ENCODE measurements at regions not wholly inside any gene's neighbourhood (a gene's known extent, or its start where the extent isn't known, plus 50 kb on each side); places are given as distances from the start of the nearest gene placed in this dataset.
"Not testable (repeated sequence)": the region's sequence is repeated elsewhere in the genome, so short reads cannot be mapped to it uniquely, and the experiment has no call there.

DNA sequence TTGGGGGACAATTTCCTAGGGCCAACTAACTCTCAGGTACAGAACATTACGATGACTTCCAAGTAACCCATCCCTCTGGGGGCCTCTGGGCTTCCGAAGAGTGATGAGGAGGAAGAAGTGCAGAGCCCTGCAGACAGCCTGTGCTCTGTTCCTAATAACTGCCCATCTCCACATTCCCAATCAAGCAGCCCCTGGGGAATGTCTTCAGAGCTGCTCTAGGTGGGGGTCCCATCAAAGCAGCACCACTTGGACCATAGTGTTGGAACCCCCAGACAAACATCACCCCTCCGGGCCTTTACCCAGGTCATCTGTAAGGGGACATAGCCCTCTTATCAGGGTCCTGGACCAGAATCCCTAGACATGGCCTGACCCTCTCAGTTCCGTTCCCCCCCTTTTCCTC is 357.3 kb downstream of the NPHP4 start:
- DNase-seq (ENCODE audit: low read depth) = no peak

DNA sequence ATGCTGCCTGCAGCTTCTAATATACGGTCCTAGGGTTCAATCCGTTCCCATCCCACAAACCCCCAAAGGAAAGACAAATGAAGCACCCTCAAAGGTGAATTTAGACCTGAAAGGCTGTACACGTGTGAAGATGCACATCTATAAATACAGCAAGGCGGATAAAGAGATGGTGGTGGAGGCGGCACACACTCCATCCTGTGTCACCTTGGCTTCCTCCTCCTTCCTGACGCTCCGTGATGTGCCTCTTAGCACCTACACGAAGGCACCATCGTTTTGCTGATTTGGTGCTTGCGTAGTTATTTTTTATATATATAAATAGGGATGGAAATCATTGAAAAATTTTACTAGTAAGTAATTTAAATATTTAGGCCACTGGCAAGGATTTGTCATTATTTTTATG is 359.4 kb downstream of the NPHP4 start:
- no peak for DNase-seq (ENCODE audit: low read depth)

DNA sequence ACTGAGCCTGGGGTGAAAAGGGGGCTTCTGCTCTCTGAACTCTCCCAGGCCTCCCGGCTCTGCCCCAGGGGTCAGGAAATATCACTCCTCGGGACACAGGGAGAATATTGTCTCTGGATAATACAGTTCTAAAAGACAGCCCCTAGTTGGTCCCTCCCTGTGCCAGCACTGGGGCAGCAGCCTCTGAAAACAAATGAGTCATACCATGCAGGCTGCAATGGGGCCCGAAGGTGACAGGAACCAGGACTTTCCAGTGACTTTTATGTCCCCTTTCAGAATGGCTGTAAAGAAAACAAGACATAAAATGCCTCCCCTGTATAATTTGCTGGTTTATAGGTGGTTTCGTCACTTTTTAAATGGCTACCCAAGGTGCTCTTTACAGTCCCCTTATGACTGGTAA is 360.0 kb downstream of the NPHP4 start:
- no peak for DNase-seq (ENCODE audit: low read depth)

DNA sequence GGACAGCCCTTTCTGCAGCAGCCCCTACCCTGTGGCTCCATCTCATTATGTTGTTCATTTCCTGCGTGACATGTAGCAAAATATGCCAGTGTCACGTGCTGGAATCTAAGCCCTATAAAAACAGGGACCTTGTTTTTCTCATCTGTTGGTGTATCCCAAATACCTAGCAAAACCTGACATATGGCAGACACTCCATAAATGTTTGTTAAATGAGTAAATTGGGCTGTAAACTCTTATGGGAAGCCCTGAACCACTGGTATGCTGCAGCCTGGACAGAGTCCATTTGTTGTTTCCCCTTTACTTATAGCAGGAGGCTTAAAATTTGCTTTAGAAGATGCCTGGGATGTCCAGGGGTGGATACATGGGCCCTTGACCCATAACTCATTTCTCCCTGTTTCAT is 363.8 kb downstream of the NPHP4 start:
- no peak for DNase-seq (ENCODE audit: low read depth)

DNA sequence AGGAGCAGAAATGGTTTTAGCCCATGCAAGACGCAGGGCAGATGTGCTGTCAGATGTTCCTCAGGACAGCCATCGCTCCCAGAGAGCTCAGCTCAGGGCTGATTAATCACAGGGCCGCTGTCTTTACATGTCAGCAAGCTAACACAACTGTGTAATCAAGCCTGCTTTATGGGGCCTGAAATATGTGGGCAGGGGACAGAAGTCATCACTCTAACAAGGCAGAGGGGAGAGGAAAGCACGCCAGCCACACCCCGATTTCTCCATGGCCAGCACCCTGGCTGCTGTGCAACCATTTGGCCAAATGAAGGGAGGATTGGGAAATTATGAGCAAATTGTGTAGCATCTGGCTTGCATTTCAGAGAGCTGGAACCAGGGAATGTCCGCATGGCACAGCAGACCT is 368.8 kb downstream of the NPHP4 start:
- DNase-seq (ENCODE audit: low read depth) = no peak

DNA sequence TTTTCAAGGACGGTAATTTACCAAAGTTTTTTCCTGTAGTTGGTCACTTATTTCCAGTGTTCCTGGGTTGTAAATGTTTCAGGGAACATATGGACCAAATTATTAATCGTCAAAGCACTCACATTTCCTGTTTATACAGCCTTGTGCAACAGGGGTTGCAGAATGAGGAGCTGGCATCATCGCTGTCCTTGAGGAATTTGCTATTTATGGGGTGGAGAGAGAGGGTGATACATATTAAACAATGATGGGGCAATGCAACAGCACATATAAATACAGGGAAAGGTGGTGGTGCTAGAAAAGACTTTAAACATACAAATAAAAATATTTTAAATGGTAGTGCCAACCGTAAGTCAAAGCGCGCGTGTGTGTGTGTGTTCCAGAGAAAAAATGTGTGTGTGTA is 369.8 kb downstream of the NPHP4 start:
- no peak for DNase-seq (ENCODE audit: low read depth)

DNA sequence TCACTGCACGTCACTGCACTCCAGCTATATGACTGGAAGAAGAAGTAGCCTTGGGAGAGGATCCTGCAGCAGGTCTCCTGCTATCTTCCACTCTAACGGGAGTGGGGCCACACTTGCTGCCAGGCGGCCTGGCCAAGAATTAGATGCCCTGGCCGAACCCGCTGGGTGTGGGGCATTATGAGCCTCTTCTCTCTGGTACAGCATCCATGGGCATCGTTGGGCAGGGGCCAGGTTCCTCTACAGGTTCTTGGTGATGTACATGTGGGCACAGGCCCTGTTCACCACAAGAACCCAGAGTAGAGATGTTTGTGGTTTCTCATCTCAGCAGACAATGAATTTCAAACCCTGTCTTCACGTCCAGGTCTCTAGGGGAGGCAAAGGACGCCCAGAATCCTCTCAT is 370.5 kb downstream of the NPHP4 start:
- DNase-seq (ENCODE audit: low read depth) = no peak

DNA sequence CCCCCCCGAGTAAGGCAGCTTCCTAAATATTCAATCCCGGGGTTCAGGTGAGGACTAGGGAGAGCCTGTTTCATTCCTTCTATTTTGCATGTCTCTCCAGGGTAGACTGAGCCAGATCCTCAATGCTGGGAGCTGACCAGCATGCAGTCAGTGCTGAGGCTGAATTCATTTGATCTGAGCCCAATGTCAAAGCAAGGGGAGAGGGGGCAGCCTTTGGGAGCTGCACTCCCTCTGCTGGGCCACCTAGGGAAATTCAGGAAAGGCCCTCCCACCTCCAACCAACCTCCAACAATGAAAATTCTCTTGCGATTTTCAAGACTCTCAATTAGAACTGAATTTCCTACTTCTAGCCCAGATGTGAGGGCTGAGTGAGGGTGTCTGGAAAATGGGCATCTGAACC is 371.2 kb downstream of the NPHP4 start:
- no peak for DNase-seq (ENCODE audit: low read depth)

DNA sequence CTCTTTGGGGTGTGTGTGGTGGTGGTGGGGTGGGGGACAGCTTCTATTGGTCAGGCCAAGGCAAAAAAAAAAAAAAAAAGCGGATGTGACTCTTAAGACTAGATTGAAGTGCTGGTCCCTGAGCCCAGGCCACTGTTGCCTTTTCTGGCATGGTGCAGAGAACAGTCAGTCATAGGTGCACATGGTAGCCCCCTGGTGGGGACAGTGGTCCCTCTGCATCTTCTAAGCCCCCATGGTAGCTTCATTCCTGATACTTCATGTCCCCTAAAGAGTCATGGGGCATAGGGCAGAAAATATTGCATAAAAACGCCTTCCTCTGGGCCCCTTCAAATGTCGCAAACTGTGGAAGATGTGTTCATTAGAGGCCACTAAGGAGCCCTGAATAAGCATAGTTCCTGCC is 371.8 kb downstream of the NPHP4 start:
- DNase-seq (ENCODE audit: low read depth) = no peak

DNA sequence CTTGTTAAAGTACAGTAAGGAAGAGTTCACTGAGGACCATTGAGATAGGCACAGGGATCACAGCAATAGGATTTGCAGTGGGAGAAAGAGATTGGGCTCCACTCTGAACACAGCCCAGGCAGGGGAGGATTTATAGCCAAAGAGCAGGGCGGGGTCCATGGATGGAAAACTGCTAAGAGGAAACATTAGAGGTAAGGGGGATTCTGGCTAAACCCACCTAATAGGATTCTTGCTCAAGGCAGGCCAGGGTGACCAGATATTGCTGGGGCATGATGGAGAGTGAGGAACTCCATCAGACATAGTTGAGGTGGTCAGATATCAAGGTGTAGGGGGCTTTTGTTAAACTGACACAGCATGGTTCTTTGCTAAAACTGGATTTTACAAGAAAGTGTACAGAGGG is 372.8 kb downstream of the NPHP4 start:
- DNase-seq (ENCODE audit: low read depth) = no peak

DNA sequence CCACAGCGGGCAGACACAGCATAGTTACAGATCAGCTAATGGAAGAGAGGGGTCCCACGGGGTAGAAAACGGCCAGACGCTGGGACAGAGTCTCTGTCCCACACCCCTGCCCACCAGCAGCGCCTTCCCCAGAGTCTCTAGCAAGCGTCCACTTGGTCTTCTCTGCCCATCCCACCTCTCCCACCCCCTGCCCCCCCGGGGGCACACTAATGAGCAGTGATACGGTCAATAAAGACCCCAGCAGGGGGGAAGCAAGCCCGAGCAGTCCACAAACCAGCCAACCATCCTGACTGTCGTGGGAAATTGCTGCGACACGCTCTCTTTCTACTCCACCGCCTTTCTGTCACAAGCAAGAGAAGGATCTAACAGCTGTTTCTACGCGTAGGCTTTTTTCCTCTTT is 374.7 kb downstream of the NPHP4 start:
- DNase-seq (ENCODE audit: low read depth) = no peak

DNA sequence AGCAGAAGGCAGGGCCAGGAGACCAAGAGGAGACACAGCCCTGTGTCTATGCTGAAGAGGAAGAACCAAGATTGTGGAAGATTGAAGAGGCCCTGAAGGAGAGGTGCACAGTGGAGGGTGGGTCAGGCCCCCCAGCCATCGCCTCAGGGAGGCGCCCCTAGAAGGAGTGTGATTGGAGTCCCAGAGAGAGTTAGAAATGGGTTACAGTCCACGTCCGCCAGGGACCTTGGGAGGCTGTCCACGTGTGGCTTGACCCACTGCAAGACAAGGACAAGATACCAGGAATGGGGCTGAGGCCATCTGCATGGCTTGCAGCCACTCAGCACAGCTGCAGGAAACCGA is 375.1 kb downstream of the NPHP4 start:
- DNase-seq (ENCODE audit: low read depth) = no peak

DNA sequence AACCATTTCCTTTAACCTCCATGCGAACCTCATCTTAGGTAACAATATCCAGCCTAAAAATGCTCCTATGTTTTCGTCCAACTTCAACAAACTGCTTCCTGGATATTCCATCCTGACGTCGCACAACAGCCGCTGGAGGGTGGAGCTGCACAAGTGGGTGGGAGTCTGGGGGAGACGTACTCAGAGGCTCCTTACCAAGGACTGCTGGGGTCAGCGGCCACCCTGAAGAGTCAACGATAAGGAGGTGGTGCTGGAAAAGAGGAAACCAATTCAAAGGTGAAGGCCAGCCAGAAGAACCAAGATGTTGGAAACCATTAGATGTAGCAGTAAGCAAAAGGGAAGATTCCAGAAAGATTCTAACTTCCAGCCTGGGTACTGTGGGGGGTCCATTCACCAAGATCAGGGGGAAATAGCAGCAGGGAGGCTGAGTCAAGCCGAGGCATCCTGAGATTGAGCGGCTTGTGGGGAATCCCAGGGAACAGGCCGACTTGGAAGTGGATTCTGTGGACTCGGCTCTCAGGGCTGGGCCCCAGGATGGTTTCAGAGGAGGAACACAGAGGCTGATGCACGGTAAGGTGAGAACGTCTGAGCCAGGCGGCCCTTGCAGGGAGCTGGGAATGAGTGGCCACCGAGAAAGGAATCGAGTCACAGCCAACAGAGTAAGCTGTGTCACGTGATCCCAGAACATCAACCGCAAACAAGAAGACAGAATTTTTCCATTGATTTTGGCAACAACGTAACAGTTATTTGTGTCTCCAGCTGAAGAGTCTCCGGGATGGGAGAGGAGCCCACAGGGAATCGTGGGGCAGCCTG is 375.7 kb downstream of the NPHP4 start:
- DNase-seq (ENCODE audit: low read depth) = no peak

DNA sequence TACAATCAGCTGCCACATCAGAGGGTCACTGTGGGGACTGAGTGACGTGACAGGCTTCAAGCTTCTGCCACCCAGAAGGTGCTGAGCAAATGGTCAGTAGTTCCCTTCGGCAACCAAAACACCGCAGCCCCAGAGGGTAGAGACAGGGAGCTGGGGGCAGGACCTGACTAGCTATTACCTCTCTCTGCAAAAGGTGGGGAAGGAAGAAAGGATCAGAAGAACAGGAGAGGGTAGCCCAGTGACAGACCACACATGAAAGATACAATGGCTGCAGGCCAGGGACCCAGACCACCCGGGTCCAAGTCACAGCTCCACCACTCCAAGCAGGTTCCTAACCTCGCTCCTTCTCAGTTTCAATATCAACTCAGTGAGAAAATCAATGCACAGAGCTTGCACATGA is 377.1 kb downstream of the NPHP4 start:
- DNase-seq (ENCODE audit: low read depth) = no peak

DNA sequence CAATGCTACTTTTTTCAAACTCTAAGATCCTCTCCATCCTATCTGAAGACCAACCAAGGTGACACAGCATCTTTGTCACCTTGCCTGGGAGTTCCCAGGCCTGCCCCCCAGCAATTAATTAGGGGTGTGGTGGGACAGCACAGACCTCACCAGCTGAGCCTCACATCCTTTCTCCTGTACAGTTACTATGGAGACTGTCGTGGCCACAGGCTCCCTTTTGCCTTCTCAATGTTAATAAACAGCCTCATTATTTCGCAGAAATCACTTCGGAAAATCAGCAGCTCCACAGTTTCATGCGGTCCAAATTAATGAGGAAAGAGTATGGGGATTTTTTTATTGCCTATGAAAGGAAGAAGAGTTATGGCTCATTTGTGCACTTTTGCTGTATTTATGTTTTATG is 378.3 kb downstream of the NPHP4 start:
- DNase-seq (ENCODE audit: low read depth) = no peak

DNA sequence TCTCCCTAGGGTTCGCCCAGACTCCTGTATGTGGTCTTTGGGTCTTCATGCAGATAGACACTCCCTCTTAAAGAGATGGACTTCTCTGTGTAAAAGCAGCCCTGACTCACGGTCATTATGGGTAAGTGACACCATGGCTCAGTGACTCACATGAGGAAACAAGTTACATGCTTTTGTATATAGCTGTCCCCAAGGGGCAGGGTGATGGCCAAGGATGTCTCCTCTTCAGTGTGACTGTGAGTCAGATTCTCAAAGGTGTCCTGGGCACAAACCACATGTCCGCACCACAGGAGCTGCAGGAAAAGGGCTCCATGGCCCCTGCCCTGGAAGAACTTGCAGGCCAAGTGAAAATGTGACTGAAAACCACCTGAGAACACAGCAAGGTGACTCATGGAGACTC is 380.4 kb downstream of the NPHP4 start:
- DNase-seq (ENCODE audit: low read depth) = no peak

DNA sequence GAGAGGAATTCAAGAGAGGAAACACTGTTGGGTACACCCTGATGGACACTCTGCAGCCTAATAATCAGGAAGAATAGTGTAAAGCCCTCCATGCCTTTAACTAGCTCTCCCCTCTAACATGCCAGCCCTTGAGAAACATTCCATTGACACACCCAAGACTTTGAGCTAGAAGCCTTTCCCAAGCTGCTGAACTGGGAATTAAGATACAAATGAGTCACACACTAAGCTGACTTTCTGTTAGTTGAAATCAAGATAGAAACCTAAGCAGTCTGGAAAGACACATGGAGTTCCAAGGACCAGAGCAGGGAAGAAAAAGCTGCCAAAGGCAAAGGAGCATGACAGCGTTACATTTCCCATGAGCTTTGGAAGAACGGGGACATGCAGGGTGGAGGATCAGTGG is 380.8 kb downstream of the NPHP4 start:
- no peak for DNase-seq (ENCODE audit: low read depth)

DNA sequence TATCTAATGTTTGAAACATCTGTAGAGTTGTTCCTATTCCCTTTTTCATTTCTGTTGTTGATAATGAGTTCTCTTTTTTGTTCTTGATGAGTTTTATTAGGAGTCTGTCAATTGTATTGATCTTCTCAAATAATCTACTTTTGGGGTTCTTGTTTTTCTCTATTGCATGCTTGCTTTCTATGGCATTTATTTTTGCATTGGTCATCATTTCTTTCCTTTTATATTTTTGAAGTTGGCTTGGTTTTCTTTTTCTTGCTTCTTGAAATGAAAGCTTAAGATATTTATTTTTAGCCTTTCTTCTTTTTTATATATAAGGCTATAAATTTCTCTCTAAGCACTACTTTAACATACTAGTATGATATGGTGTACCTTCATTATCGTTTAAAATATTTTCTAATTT is 381.8 kb downstream of the NPHP4 start:
- no peak for DNase-seq (ENCODE audit: low read depth)

DNA sequence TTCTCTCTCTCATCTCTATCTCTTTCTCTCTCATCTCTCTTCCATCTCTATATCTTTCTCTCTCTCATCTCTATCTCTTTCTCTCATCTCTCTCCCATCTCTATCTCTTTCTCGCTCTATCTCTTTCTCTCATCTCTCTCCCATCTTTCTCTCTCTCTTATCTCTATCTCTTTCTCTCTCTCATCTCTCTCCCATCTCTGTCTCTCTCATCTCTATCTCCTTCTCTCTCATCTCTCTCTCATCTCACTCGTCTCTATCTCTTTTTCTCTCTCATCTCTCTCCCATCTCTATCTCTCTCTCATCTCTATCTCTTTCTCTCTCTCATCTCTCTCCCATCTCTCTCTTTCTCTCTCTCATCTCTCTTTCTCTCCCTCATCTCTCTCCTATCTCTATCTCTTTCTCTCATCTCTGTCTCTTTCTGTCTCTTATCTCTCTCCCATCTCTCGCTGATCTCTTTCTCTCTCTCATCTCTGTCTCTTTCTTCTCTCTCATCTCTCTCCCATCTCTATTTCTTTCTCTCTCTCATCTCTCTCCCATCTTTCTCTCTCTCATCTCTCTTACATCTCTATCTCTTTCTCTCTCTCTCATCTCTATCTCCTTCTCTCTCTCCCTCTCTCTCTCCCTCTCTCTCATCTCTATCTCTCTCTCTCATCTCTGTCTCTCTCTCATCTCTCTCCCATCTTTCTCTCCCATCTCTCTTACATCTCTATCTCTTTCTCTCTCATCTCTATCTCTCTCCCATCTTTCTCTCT is 388.7 kb downstream of the NPHP4 start:
- no peak for DNase-seq (ENCODE audit: low read depth)

DNA sequence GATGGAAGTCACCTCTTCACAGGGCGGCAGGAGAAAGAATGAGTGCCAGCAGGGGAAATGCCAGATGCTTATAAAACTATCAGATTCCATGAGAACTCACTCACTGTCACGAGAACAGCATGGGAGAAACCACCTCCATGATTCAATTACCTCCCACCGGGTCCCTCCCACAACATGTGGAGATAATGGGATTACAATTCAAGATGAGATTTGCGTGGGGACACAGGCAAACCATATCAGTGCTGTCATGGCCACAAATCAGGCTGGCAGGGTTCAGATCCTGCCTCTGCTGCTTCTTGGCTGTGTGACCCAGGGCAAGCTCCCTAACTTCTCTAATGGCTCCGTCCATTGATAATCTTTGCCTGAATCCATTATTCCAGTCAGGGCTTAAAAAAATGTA is 389.5 kb downstream of the NPHP4 start:
- DNase-seq (ENCODE audit: low read depth) = not testable (repeated sequence)

DNA sequence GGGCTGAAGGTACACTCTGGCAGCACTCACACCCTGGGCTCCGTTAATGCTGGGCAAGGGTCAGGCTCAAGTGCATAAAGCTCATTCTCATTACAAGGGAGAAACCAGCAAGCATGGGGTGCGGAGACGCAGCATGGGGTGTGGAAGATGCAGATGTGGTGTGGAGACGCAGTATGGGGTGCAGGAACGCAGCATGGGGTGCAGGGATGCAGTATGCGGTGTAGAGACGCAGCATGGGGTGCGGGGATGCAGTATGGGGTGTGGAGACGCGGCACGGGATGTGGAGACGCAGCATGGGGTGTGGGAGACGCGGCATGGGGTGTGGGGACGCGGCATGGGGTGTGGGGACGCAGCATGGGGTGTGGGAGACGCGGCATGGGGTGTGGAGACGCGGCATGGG is 390.7 kb downstream of the NPHP4 start:
- no peak for DNase-seq (ENCODE audit: low read depth)

DNA sequence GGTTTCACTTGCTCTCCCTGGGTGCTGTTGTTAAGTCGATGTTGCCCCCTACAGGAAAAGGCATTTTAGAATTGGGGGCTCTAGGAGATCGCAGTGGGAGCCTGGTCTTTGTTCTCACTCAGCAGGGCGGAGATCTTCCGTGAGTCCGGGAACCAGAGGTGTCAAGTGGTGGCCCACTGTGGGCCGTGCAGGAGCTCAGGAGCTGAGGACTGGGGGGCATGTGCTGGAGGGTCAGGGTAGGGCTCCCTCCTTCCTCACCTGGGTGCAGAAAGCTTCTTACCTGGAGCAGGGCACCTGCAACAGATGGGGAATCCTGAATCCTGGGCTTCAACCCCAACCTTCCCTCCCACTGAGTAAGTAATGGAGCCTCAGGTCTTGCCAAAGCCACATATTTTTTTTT is 392.7 kb downstream of the NPHP4 start:
- no peak for DNase-seq (ENCODE audit: low read depth)

DNA sequence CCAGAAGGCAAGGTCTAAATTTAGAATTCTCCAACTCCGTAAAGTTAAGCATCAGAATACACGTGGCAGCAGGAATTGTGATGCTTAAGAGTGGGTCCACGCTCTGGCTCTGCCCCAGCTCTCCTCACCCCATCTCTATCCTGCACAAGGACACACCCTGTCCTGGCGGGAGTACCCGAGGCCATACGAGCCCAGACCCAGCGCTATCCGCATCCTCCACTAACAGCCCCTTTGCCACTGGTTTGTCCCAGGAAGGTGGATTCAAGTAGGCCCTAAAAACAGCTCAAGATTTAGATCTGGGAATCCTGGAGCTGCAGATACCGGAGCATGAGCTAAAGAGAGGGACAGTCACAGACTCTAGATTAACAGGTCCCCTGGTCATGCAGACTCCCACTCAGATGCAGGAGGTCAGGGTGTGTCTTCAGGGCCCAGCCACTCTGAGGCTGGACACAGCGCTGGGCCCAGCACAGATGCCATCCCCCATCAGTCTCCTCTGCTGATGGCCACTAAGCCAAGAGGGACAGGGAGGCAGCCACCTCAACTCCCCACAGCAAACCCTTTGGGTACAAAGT is 393.3 kb downstream of the NPHP4 start:
- DNase-seq (ENCODE audit: low read depth) = no peak

Data from activated T-cell treated with anti-CD3 and anti-CD28 coated beads for 48 hours (primary cell).